ENCODE measurements at regions not wholly inside any gene's neighbourhood (a gene's known extent, or its start where the extent isn't known, plus 50 kb on each side); places are given as distances from the start of the nearest gene placed in this dataset.

DNA sequence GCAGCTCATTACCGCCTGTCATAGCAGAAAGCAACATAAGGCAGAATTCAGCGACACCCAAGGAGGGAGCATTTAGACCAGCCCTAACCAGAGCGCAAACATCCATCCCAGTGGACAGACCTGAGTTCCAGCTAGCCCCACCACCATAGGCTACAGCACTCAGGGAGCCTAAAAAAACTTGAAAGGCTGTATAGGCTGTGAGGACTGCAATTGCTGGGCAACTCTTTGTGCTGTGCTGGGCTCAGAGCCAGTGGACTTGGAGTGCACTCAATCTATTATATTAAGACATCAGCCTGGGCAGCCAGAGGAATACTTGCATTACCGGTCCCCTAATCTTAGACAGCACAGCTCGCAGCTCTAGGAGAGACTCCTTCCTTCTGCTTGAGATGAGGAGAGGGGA, 207.3 kb downstream of the KIF2B start:
- no peak overlapping the region for H3K27ac Mint-ChIP-seq
- H3K9me3 Mint-ChIP-seq: no peaks in the 10 kb centered on the region

DNA sequence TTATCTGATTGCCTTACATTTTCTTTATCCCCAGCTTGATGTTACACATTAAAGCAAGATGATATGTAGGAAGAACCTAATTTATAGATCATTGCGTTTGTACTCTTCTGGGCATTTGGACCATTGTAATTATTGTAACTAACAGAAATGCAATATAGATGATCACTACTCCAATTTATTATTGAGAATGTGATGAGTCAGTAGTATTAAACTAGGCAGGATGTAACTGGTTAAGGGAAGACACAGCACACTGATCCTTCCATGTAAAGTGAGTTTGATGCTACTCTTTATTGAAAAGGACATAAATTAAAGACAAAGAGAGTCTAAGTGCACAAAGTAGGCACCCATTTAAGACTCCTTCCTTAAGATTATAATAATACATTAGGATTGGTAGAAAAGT, 223.8 kb downstream of the KIF2B start:
- H3K36me3 Mint-ChIP-seq (ENCODE audit: low read depth): no peaks in the 10 kb centered on the region
- TF ChIP-seq, protein P1, sequence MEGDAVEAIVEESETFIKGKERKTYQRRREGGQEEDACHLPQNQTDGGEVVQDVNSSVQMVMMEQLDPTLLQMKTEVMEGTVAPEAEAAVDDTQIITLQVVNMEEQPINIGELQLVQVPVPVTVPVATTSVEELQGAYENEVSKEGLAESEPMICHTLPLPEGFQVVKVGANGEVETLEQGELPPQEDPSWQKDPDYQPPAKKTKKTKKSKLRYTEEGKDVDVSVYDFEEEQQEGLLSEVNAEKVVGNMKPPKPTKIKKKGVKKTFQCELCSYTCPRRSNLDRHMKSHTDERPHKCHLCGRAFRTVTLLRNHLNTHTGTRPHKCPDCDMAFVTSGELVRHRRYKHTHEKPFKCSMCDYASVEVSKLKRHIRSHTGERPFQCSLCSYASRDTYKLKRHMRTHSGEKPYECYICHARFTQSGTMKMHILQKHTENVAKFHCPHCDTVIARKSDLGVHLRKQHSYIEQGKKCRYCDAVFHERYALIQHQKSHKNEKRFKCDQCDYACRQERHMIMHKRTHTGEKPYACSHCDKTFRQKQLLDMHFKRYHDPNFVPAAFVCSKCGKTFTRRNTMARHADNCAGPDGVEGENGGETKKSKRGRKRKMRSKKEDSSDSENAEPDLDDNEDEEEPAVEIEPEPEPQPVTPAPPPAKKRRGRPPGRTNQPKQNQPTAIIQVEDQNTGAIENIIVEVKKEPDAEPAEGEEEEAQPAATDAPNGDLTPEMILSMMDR (IDR thresholded peaks at IDR 0.05; ENCODE audit: unreplicated experiment in 3 of 3): no peak
- peaks cover 17% of the 10 kb centered on the region for H3K9me3 Mint-ChIP-seq
- no peaks in the 10 kb centered on the region for H3K4me1 Mint-ChIP-seq
- no peak overlapping the region for H3K4me3 Mint-ChIP-seq
- H3K27ac Mint-ChIP-seq: no peak overlapping the region
- no peaks in the 10 kb centered on the region for H3K27me3 Mint-ChIP-seq (ENCODE audit: low read depth)

More for the DNA sequence above, 207.3 kb downstream of the KIF2B start:
- H3K36me3 Mint-ChIP-seq (ENCODE audit: low read depth): no peaks in the 10 kb centered on the region
- TF ChIP-seq, protein P1 (IDR thresholded peaks at IDR 0.05; ENCODE audit: unreplicated experiment in 3 of 3): no peak
- no peaks in the 10 kb centered on the region for H3K27me3 Mint-ChIP-seq (ENCODE audit: low read depth)
- no peaks in the 10 kb centered on the region for H3K4me1 Mint-ChIP-seq
- no peak overlapping the region for H3K4me3 Mint-ChIP-seq

DNA sequence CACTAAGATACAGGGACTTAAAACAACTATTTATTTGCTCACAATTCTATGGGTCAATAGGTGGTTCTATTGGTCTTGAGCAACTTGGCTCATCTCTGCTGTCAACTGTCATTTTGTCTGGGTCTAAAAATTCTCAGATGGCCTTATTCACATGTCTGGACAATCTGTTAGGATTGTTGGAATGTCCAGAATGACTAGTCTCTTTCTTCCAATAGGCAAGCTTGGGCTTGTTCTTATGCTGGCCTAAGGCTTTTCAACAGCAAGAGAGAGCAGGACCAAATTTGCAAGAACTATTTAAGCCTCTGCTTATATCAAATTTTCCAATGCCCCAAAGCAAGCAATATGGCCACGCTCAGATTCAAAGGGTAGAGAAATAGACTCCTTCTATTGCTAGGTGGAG, 240.9 kb downstream of the KIF2B start:
- H3K27me3 Mint-ChIP-seq (ENCODE audit: low read depth): no peaks in the 10 kb centered on the region

DNA sequence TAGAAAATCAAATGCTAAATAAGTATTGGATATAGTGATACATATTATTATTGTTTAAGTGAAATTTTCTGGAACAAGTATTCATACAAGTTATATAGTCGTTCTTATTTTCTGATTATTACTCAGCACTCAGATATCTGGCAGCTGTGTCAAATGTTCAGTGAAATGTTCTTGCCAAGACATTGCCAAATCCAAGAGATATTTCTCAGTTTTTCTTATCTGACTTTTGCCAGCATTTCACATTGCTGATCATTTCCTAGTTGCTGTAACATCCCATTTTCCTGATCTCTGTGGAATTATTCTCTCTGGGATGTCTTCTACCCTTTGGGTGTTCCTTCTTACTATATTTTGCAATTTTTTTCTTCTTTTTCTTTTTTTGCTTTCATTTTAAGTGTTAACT, 262.3 kb downstream of the KIF2B start:
- Mint-ChIP-seq H3K27ac (no peak overlapping the region), H3K4me1 (no peaks in the 10 kb centered on the region), H3K36me3 (ENCODE audit: low read depth) (no peaks in the 10 kb centered on the region), H3K4me3 (no peak overlapping the region), H3K27me3 (ENCODE audit: low read depth) (no peaks in the 10 kb centered on the region), H3K9me3 (peaks cover 11% of the 10 kb centered on the region)
- TF ChIP-seq, protein P1 (IDR thresholded peaks at IDR 0.05; ENCODE audit: unreplicated experiment in 3 of 3): no peak

More for the DNA sequence above, 240.9 kb downstream of the KIF2B start:
- H3K9me3 Mint-ChIP-seq: peaks cover 6% of the 10 kb centered on the region
- H3K4me3 Mint-ChIP-seq: no peak overlapping the region
- TF ChIP-seq, protein P1 (IDR thresholded peaks at IDR 0.05; ENCODE audit: unreplicated experiment in 3 of 3): no peak
- H3K36me3 Mint-ChIP-seq (ENCODE audit: low read depth): no peaks in the 10 kb centered on the region
- no peak overlapping the region for H3K27ac Mint-ChIP-seq
- no peaks in the 10 kb centered on the region for H3K4me1 Mint-ChIP-seq

DNA sequence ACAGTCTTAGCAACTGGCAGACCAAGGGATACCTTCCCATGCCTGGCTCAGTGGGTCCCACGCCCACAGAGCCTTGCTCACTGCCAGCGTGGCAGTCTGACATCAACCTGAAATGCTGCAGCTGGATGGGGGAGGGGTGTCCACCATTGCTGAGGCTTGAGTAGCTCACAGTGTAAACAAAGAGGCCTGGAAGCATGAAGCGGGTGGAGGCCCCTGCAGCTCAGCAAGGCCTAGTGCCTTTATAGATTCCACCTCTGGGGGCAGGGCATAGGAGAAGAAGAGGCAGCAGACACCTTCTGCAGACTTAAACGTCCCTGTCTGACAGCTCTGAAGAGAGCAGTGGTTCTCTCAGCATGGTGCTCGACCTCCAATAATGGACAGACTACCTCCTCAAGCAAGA, 263.2 kb downstream of the KIF2B start:
- TF ChIP-seq, protein P1 (IDR thresholded peaks at IDR 0.05; ENCODE audit: unreplicated experiment in 3 of 3): no peak
- Mint-ChIP-seq H3K4me1 (no peaks in the 10 kb centered on the region), H3K4me3 (no peak overlapping the region), H3K9me3 (peaks cover 15% of the 10 kb centered on the region), H3K27me3 (ENCODE audit: low read depth) (no peaks in the 10 kb centered on the region), H3K36me3 (ENCODE audit: low read depth) (no peaks in the 10 kb centered on the region), H3K27ac (no peak overlapping the region)

DNA sequence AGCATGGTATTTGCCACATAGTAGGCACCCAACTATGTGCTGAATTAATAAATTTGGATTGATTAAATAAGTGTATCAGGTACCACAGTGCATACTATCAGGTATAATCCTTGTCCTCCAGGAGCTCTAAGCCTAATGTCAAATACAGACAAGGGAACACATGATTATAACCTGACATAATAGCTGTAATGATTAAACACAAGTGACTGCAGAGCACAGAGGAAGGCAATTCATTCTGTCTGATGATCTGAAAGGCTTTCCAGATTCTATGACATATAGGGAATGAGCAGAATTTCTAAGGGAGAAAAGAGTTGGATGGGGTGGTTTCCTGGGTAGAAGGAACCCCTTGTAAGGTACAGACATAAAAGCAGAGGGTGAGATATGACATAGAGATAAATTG, 273.5 kb downstream of the KIF2B start:
- H3K4me1 Mint-ChIP-seq: no peaks in the 10 kb centered on the region
- no peak overlapping the region for H3K4me3 Mint-ChIP-seq
- H3K36me3 Mint-ChIP-seq (ENCODE audit: low read depth): no peaks in the 10 kb centered on the region
- H3K27me3 Mint-ChIP-seq (ENCODE audit: low read depth): no peaks in the 10 kb centered on the region
- H3K9me3 Mint-ChIP-seq: peaks cover 4% of the 10 kb centered on the region
- TF ChIP-seq, protein P1 (IDR thresholded peaks at IDR 0.05; ENCODE audit: unreplicated experiment in 3 of 3): no peak
- H3K27ac Mint-ChIP-seq: no peak overlapping the region
